ENCODE measurements at regions not wholly inside any gene's neighbourhood (a gene's known extent, or its start where the extent isn't known, plus 50 kb on each side); places are given as distances from the start of the nearest gene placed in this dataset.

DNA sequence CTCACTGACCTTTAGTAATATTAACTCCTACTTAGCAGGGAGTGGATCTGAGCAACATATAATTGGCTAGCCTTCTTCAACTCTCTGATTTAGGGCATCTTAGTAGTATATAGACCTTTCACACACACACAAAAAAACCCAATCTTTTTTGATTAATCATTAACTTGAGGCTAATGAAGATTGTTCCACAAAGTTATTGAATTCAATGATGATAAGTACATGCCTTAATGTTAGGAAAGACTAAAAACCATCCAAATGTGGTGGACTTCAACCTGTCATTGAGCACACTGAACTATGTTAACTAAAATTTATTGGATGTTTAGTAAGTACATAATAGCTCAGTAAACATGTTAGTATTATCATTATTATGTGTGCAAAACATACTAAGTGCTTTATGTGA lies 179.4 kb upstream of the SLC25A13 start:
- Mint-ChIP-seq H3K9me3 (no peaks in the 10 kb centered on the region), H3K4me1 (ENCODE audit: unreplicated experiment) (peaks cover 12% of the 10 kb centered on the region), H3K27ac (no peak overlapping the region), H3K27me3 (no peaks in the 10 kb centered on the region), H3K36me3 (no peaks in the 10 kb centered on the region), H3K4me3 (no peak overlapping the region)
- no peak for DNase-seq (ENCODE audit: extremely low spot score, unreplicated experiment)
- TF ChIP-seq, protein P1, sequence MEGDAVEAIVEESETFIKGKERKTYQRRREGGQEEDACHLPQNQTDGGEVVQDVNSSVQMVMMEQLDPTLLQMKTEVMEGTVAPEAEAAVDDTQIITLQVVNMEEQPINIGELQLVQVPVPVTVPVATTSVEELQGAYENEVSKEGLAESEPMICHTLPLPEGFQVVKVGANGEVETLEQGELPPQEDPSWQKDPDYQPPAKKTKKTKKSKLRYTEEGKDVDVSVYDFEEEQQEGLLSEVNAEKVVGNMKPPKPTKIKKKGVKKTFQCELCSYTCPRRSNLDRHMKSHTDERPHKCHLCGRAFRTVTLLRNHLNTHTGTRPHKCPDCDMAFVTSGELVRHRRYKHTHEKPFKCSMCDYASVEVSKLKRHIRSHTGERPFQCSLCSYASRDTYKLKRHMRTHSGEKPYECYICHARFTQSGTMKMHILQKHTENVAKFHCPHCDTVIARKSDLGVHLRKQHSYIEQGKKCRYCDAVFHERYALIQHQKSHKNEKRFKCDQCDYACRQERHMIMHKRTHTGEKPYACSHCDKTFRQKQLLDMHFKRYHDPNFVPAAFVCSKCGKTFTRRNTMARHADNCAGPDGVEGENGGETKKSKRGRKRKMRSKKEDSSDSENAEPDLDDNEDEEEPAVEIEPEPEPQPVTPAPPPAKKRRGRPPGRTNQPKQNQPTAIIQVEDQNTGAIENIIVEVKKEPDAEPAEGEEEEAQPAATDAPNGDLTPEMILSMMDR (conservative IDR thresholded peaks at IDR 0.05), result no peak

DNA sequence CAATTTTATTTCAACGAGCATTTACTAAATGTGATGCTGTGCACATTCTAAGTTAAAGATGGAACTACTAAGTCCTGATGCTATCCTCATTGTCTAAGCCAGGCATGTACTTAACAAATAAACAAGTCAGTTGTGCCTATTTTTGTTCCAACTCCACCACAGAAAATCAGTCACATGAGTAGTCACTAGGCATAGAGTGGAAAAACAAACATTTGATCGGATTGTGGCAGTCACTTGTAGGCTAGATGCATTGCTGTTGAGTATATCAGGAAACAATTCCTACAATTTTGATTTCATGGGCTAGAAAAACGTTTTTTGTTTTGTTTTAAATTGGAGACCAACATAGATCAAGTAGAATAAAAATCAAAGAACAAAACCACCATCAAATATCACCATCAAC lies 177.6 kb upstream of the SLC25A13 start:
- DNase-seq (ENCODE audit: extremely low spot score, unreplicated experiment), result no peak
- H3K27ac Mint-ChIP-seq, result no peak overlapping the region
- TF ChIP-seq, protein P1 (conservative IDR thresholded peaks at IDR 0.05), result no peak
- H3K9me3 Mint-ChIP-seq, result no peaks in the 10 kb centered on the region
- H3K4me3 Mint-ChIP-seq, result no peak overlapping the region
- H3K36me3 Mint-ChIP-seq, result no peaks in the 10 kb centered on the region
- H3K27me3 Mint-ChIP-seq, result no peaks in the 10 kb centered on the region
- H3K4me1 Mint-ChIP-seq (ENCODE audit: unreplicated experiment), result peaks cover 21% of the 10 kb centered on the region

DNA sequence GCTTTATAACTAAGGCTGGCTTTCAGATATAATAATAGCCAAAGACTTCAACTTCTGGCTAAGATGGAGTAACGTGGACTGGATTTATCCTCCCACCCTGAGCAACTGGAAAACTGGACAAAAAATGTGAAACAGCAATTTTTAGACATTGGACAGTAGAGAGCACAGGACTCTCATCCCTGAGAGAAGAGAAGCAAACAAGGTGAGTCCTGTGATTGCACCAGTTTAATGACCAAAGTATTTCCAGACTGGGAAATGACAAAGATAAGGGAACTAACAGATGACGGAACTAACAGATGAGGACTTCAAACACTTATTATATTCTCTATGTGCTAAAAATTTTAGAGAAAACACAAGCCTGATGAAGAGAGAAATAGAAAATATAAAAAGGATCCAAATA lies 175.7 kb upstream of the SLC25A13 start:
- Mint-ChIP-seq H3K36me3 (no peaks in the 10 kb centered on the region), H3K4me3 (no peak overlapping the region), H3K27ac (no peak overlapping the region), H3K4me1 (ENCODE audit: unreplicated experiment) (peaks cover 13% of the 10 kb centered on the region), H3K27me3 (no peaks in the 10 kb centered on the region), H3K9me3 (no peaks in the 10 kb centered on the region)
- DNase-seq (ENCODE audit: extremely low spot score, unreplicated experiment), result no peak
- TF ChIP-seq, protein P1 (conservative IDR thresholded peaks at IDR 0.05), result no peak

DNA sequence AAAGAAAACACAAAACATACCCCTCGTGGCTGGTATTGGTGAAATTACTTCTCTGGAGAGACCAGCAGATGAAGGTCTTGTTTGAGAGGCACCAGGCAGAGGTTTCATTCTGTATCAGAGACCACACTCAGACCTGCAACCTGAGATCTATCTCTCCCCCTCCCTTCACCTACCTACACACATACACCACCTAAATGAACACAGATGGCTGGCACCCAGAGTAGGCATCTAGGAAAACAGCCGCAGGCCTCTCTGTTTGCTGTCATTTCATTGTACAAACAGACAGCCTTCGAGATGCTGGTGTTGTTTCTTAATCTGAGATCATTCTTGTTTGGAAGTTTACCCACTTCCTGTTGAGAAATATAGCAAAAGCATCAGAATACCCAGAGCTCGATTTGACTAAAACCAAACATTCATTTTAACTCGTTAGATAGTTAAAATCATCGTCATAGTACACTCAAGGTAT lies 173.9 kb upstream of the SLC25A13 start:
- no peak overlapping the region for H3K27ac Mint-ChIP-seq
- H3K4me3 Mint-ChIP-seq, result no peak overlapping the region
- TF ChIP-seq, protein P1 (conservative IDR thresholded peaks at IDR 0.05), result no peak
- H3K4me1 Mint-ChIP-seq (ENCODE audit: unreplicated experiment), result peaks cover 13% of the 10 kb centered on the region
- no peaks in the 10 kb centered on the region for H3K27me3 Mint-ChIP-seq
- no peaks in the 10 kb centered on the region for H3K36me3 Mint-ChIP-seq
- H3K9me3 Mint-ChIP-seq, result no peaks in the 10 kb centered on the region
- DNase-seq (ENCODE audit: extremely low spot score, unreplicated experiment), result no peak

DNA sequence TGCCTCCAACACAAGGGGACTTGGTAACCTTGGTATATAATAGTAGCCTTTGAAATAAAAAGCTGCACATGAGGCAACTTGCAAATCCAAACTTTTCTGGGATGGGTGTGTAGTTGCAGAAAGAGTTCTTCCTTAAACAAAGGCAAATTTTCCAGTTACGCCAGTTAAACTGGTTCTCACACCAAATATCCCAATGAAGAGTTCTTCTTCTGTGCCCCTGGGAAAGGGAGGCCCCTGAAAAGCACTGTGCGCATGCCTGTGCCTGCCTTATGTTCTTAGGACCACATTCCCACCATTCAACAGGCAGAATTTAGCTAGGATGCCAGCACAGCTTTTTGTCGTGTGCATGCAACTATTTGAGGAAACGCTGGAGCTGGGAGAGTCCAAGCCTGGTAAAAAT lies 164.8 kb upstream of the SLC25A13 start:
- Mint-ChIP-seq H3K36me3 (no peaks in the 10 kb centered on the region), H3K9me3 (peaks cover 3% of the 10 kb centered on the region), H3K27ac (peak overlapping the region; percentile 16), H3K4me1 (ENCODE audit: unreplicated experiment) (peaks cover 8% of the 10 kb centered on the region), H3K4me3 (no peak overlapping the region), H3K27me3 (no peaks in the 10 kb centered on the region)
- TF ChIP-seq, protein P1 (conservative IDR thresholded peaks at IDR 0.05), result no peak
- no peak for DNase-seq (ENCODE audit: extremely low spot score, unreplicated experiment)

DNA sequence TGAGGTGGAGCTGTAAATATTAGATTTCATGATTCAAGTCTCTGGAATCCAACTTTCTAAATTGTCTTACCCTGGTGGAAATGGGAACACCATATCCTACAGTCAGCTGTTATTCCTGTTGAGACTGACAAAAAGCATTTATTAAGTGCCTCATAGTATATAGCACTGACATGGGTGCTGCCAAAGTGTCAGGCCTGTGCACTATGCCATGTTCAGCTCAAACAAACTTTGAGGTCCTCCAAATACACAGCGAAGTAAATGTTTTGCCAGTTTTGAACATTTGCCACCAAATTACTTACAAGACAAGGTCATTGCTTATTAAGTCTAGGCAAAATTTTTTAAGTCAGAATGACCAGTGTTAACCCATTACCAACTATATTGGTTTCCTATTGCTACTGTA lies 162.9 kb upstream of the SLC25A13 start:
- no peak for DNase-seq (ENCODE audit: extremely low spot score, unreplicated experiment)
- TF ChIP-seq, protein P1 (conservative IDR thresholded peaks at IDR 0.05), result no peak
- no peaks in the 10 kb centered on the region for H3K36me3 Mint-ChIP-seq
- H3K4me1 Mint-ChIP-seq (ENCODE audit: unreplicated experiment), result peaks cover 4% of the 10 kb centered on the region
- H3K9me3 Mint-ChIP-seq, result peaks cover 3% of the 10 kb centered on the region
- no peak overlapping the region for H3K4me3 Mint-ChIP-seq
- H3K27ac Mint-ChIP-seq, result no peak overlapping the region
- H3K27me3 Mint-ChIP-seq, result no peaks in the 10 kb centered on the region
